Fibroblast of pulmonary artery (primary cell): ENCODE measurements at regions not wholly inside any gene's neighbourhood (a gene's known extent, or its start where the extent isn't known, plus 50 kb on each side); places are given as distances from the start of the nearest gene placed in this dataset.

Experiments
- DNase-seq: peaks from one replicate; pipeline ENCODE4 v3.0.0-alpha.2; 2010; ENCODE audit warnings: low read depth
- H3K4me3 ChIP-seq: replicated peaks from 2 replicates; pipeline ENCODE4 v1.5.1; 2011; ENCODE audit warnings: low read depth, mild to moderate bottlenecking, control low read depth, low read length, moderate library complexity
- TF ChIP-seq, protein P1 (sequence below): IDR thresholded peaks from 2 replicates; pipeline ENCODE4 v1.5.1; 2011; ENCODE audit warnings: mild to moderate bottlenecking, control low read depth, low read length, inconsistent platforms; ENCODE audit errors: missing control alignments

GRCh38 chr3:124619887-124620599 lies 110.2 kb upstream of the UMPS start:
- no peak overlapping the region for H3K4me3 ChIP-seq
- TF ChIP-seq, protein P1, sequence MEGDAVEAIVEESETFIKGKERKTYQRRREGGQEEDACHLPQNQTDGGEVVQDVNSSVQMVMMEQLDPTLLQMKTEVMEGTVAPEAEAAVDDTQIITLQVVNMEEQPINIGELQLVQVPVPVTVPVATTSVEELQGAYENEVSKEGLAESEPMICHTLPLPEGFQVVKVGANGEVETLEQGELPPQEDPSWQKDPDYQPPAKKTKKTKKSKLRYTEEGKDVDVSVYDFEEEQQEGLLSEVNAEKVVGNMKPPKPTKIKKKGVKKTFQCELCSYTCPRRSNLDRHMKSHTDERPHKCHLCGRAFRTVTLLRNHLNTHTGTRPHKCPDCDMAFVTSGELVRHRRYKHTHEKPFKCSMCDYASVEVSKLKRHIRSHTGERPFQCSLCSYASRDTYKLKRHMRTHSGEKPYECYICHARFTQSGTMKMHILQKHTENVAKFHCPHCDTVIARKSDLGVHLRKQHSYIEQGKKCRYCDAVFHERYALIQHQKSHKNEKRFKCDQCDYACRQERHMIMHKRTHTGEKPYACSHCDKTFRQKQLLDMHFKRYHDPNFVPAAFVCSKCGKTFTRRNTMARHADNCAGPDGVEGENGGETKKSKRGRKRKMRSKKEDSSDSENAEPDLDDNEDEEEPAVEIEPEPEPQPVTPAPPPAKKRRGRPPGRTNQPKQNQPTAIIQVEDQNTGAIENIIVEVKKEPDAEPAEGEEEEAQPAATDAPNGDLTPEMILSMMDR: no peak
- no peak for DNase-seq

- TF ChIP-seq, protein P1: peak; percentile 5
- no peak overlapping the region for H3K4me3 ChIP-seq
- DNase-seq: peak; percentile 36
These were observed 109.6 kb upstream of the UMPS start for GRCh38 chr3:124620600-124621063.

DNA sequence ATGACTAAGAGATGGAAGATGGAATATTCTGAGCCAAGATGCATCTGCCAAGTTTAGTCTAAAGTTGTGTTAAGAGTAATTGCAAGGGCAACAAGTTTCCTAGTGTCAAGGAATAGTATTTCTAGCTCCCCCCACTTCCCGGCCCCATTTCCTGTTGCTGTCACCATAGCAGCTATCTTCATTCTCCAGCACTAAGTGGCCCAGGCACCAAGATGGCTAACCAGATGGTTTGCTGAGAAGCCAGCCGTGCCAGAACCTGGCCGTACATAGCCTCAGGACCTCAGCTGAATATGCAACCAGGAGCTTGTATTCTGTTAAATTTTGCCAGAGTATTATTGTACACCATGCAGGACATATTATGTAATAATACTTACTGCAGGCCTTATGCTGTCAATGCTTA lies 108.8 kb upstream of the UMPS start:
- no peak overlapping the region for H3K4me3 ChIP-seq
- TF ChIP-seq, protein P1: no peak
- DNase-seq: peak; percentile 39

DNA sequence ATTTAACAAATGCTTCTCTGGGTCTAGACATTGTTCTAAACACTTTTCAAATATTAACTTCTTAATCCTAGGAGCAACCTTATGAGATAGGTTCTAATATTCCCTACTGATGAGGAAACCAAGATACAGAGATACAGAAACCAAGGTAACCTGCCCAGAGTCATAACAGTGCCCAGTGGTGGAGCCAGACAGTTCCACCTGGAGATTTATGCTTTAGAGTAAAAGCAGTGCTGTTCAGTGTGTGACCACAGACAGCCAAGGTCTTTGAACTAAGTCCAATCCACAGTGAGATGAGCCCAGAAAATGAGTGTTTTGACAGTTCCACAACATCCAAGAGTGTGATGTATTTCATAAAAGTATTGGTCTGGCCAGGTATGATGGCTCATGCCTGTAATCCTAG lies 105.2 kb upstream of the UMPS start:
- no peak for DNase-seq
- H3K4me3 ChIP-seq: no peak overlapping the region
- TF ChIP-seq, protein P1: no peak

- TF ChIP-seq, protein P1: no peak
These were observed 102.7 kb upstream of the UMPS start for GRCh38 chr3:124627501-124627908.

GRCh38 chr3:124628863-124629262 lies 101.4 kb upstream of the UMPS start:
- H3K4me3 ChIP-seq: no peak overlapping the region
- TF ChIP-seq, protein P1: no peak
- DNase-seq: no peak

More at GRCh38 chr3:124627501-124627908, 102.7 kb upstream of the UMPS start:
- H3K4me3 ChIP-seq: no peak overlapping the region
- DNase-seq: peak; percentile 42

DNA sequence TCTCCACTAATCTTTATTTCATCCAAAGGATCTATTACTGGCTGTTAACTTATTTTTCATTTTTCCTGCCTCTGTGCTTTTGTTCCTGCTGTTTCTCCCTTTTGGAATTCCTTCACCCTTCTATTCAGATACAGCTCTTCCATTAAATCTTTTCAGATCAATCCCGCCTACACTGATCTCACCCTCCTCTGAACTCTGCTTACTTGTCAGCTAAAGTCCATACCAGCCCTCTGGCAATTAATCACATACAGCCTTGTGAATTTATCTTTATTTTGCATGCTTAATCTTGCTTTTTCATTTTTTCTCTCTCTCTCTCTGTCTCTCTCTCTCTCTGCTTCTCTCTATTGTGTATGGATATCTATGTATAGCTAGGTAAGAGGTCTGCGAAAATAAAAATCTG lies 100.8 kb upstream of the UMPS start:
- no peak for DNase-seq
- TF ChIP-seq, protein P1: no peak
- H3K4me3 ChIP-seq: no peak overlapping the region
